HL-60 (cell line): ENCODE measurements at regions not wholly inside any gene's neighbourhood (a gene's known extent, or its start where the extent isn't known, plus 50 kb on each side); places are given as distances from the start of the nearest gene placed in this dataset.

Experiments
- DNase-seq, 2 experiments: peaks; one replicate each; pipeline ENCODE4 v3.0.0-alpha.2; 2010 to 2020; ENCODE audit warnings: low read depth in 1 of 2, low spot score in 1 of 2
- H3K27ac ChIP-seq: fragments of 250-450 bp; sonication (Bioruptor Pico); replicated peaks from 2 replicates; pipeline ENCODE4 v1.5.1; 2020; ENCODE audit warnings: mild to moderate bottlenecking, moderate library complexity
- H3K27me3 ChIP-seq: fragments of 250-450 bp; sonication (Bioruptor Pico); 2 replicates; pipeline ENCODE4 v1.5.1; 2021; ENCODE audit warnings: mild to moderate bottlenecking, moderate library complexity; ENCODE audit not compliant: insufficient read depth, poor library complexity, severe bottlenecking
- H3K4me3 ChIP-seq: replicated peaks from 2 replicates; pipeline ENCODE4 v1.5.1; 2011; ENCODE audit warnings: mild to moderate bottlenecking, control low read depth, low read length; ENCODE audit not compliant: insufficient read depth
- CTCF ChIP-seq: IDR thresholded peaks from one replicate; pipeline ENCODE4 v1.5.1; 2011; ENCODE audit warnings: low read length, control low read depth, inconsistent platforms; ENCODE audit not compliant: insufficient read depth
- GABPA ChIP-seq: IDR thresholded peaks from 2 replicates; pipeline ENCODE4 v1.6.1; 2012; ENCODE audit warnings: low read depth
- POLR2AphosphoS5 ChIP-seq: IDR thresholded peaks from 2 replicates; pipeline ENCODE4 v1.6.1; 2012; ENCODE audit warnings: low read depth
- REST ChIP-seq: IDR thresholded peaks from 2 replicates; pipeline ENCODE4 v1.6.1; 2012; ENCODE audit warnings: low read depth; ENCODE audit not compliant: insufficient replicate concordance
- SPI1 ChIP-seq: IDR thresholded peaks from 2 replicates; pipeline ENCODE4 v1.6.1; 2012; ENCODE audit warnings: low read depth, mild to moderate bottlenecking, borderline replicate concordance

- H3K27me3 ChIP-seq = no peaks in the 10 kb centered on the region
- TF ChIP-seq REST (no peak), POLR2AphosphoS5 (no peak), GABPA (no peak), SPI1 (no peak), CTCF (no peak)
- H3K4me3 ChIP-seq = no peak overlapping the region
- no peak overlapping the region for H3K27ac ChIP-seq
- DNase-seq = no peak
Observed at GRCh38 chr3:83770664-83771402, 1188.0 kb upstream of the CADM2 start.

- Histone ChIP-seq H3K27me3 (no peaks in the 10 kb centered on the region), H3K4me3 (no peak overlapping the region), H3K27ac (no peak overlapping the region)
- DNase-seq = no peak
- TF ChIP-seq CTCF (no peak), REST (no peak), SPI1 (no peak), GABPA (no peak), POLR2AphosphoS5 (no peak)
Observed at GRCh38 chr3:83802801-83803200, 1156.0 kb upstream of the CADM2 start.

GRCh38 chr3:83807511-83807910, 1151.3 kb upstream of the CADM2 start:
- Histone ChIP-seq H3K27ac (no peak overlapping the region), H3K4me3 (no peak overlapping the region), H3K27me3 (no peaks in the 10 kb centered on the region)
- no peak for DNase-seq
- TF ChIP-seq SPI1 = no peak
- TF ChIP-seq POLR2AphosphoS5 = no peak
- TF ChIP-seq CTCF = no peak
- no peak for TF ChIP-seq GABPA
- TF ChIP-seq REST = no peak
